ENCODE measurements at regions not wholly inside any gene's neighbourhood (a gene's known extent, or its start where the extent isn't known, plus 50 kb on each side); places are given as distances from the start of the nearest gene placed in this dataset.

DNA sequence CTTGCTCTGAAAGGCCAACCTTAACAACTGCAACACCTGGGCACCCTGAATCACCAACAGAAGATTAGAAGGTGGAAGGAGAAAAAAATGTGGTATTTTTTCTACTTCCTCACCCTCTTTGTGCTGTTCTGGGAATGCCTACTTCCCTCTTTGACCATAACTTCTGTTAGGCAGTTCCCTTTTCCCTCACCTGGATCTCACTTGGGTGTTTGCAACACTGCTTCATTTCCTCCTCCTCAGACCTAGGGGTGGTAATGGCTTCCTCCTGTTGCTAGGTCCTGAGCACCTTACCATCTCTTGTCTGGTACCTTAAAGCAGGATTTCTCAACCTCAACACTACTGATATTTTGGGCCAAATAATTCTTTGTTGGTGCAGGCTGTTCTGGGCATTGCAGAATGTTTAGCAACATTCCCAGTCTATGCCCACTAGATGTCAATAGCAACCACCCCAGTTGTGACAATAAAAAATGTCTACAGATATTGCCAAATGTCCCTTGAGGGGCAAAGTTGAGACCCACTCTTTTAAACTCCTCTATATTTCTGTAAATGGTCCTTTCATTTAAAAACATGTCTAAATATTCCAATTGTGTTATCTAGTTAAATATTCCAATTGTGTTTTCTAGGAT lies 300.0 kb upstream of the VLDLR start:
- no peak for TF ChIP-seq POLR2A (IDR thresholded peaks at IDR 0.05; ENCODE audit: low read depth, low read length)
- no peak for TF ChIP-seq CTCF (conservative IDR thresholded peaks at IDR 0.05; ENCODE audit: low read depth, low read length)
- TF ChIP-seq MAZ (IDR thresholded peaks at IDR 0.05; ENCODE audit: borderline replicate concordance, low read depth, low read length), result no peak
- no peak for TF ChIP-seq MXI1 (IDR thresholded peaks at IDR 0.05; ENCODE audit: borderline replicate concordance, low read depth, low read length)
- no peak for TF ChIP-seq MAFK (IDR thresholded peaks at IDR 0.05; ENCODE audit: low read depth, low read length)
- TF ChIP-seq BHLHE40 (IDR thresholded peaks at IDR 0.05; ENCODE audit: low read depth, low read length), result no peak
- TF ChIP-seq RAD21 (IDR thresholded peaks at IDR 0.05; ENCODE audit: low read length), result no peak

Data from IMR-90 (cell line).